Loucy (cell line): ENCODE measurements at regions not wholly inside any gene's neighbourhood (a gene's known extent, or its start where the extent isn't known, plus 50 kb on each side); places are given as distances from the start of the nearest gene placed in this dataset.

ENCODE experiments used
- CTCF ChIP-seq: fragments of 200-600 bp; sonication (generic); conservative IDR thresholded peaks from 2 replicates; pipeline ENCODE4 v1.5.1; 2014; ENCODE audit warnings: mild to moderate bottlenecking, antibody characterized with exemption, low read length
- EZH2phosphoT487 ChIP-seq: fragments of 200-600 bp; IDR thresholded peaks from 2 replicates; pipeline ENCODE4 v1.6.1; 2018; ENCODE audit warnings: antibody characterized with exemption, mild to moderate bottlenecking, moderate library complexity, borderline replicate concordance

GRCh38 chr4:127256500-127256899, 376.3 kb upstream of the INTU start:
- no peak for TF ChIP-seq CTCF
- no peak for TF ChIP-seq EZH2phosphoT487
